Dendritic cell treated with granulocyte-macrophage colony-stimulating factor and Interleukin-4, amounts not matched to agents 40 ng/mL and 50 ng/mL, for 4 days (primary cell): ENCODE measurements at regions not wholly inside any gene's neighbourhood (a gene's known extent, or its start where the extent isn't known, plus 50 kb on each side); places are given as distances from the start of the nearest gene placed in this dataset.

Experiments
- H3K27ac Mint-ChIP-seq: one replicate; pipeline ENCODE4 v1.8.0; 2022; ENCODE audit warnings: mild to moderate bottlenecking, mixed read lengths
- H3K27me3 Mint-ChIP-seq: one replicate; pipeline ENCODE4 v1.8.0; 2022; ENCODE audit warnings: mild to moderate bottlenecking, mixed read lengths
- H3K36me3 Mint-ChIP-seq: one replicate; pipeline ENCODE4 v1.8.0; 2022; ENCODE audit warnings: low read depth, mixed read lengths
- H3K4me1 Mint-ChIP-seq: one replicate; pipeline ENCODE4 v1.8.0; 2022; ENCODE audit warnings: low read depth, mixed read lengths
- H3K4me3 Mint-ChIP-seq: one replicate; pipeline ENCODE4 v1.8.0; 2022; ENCODE audit warnings: mild to moderate bottlenecking, moderate library complexity, mixed read lengths
- H3K9me3 Mint-ChIP-seq: one replicate; pipeline ENCODE4 v1.8.0; 2022; ENCODE audit warnings: mixed read lengths
- intact Hi-C: fragments of 100-400 bp; cut with micrococcal nuclease; formaldehyde crosslinking; loops from one replicate; pipeline ENCODE4 v1.15.0; 2022

DNA sequence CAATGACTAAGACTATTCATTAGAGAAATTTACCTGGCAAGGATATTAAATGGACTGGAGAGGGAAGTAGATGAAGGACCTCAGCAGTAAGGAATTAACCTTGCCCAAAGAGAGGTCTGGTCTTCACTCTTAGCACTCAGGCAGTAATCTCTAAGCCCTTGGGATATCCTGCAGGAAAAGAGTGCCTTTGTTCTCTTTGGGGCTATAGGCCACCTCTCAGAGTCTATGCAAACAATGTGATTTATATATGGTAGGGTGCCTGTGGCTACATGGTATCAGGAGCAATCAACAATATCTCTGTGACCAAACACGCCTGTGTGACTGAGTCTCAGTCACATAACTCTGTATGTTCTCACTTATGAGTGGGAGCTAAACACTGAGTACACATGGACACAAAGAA, 154.7 kb upstream of the CDK1 start:
- H3K4me1 Mint-ChIP-seq, result peaks cover 5% of the 10 kb centered on the region
- no peak overlapping the region for H3K4me3 Mint-ChIP-seq
- H3K27ac Mint-ChIP-seq, result no peak overlapping the region
- intact Hi-C loops, result no loop called here
- H3K27me3 Mint-ChIP-seq, result no peaks in the 10 kb centered on the region
- no peaks in the 10 kb centered on the region for H3K36me3 Mint-ChIP-seq
- no peaks in the 10 kb centered on the region for H3K9me3 Mint-ChIP-seq

DNA sequence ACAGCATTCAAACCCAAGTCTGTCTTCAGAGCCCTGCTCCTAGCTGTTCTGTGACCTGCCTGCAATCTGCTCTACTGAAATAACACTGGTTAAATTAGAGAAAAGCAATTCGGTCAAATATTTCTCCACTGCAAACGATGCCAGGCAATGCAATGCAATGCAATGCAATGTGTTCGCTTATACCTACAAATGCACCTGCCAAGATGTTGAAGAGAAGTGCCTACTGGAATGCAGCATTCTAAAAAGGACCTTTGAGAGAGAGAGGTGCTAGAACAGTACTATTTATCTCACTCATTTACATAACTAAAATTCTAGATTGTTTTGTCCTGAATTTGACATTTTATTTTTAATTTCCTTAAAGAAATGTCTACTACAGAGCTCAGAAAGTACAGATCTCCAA, 157.3 kb upstream of the CDK1 start:
- Mint-ChIP-seq H3K27ac (no peak overlapping the region), H3K4me1 (peaks cover 5% of the 10 kb centered on the region), H3K4me3 (no peak overlapping the region), H3K36me3 (no peaks in the 10 kb centered on the region), H3K9me3 (no peaks in the 10 kb centered on the region), H3K27me3 (no peaks in the 10 kb centered on the region)
- intact Hi-C loops, result no loop called here

DNA sequence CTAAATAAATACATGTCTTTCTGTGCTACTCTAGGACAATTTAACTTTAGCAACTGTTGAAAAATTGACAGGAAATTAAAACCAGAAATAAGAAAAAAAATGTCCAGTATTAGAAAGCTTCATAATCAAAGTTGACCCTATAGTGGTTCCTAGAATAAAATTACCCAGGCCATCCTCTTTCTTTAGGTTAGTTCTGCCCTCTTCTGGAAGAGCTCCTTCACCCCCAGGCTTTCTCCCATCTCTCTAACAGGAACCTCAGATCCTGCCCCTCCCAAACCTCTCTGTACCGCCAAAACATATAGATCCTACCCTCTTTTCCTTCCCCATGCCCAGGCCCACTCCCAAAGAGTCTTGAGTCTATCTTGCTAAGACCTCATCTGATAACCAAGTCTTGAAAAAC, 159.4 kb upstream of the CDK1 start:
- H3K9me3 Mint-ChIP-seq, result no peaks in the 10 kb centered on the region
- intact Hi-C loops, result no loop called here
- H3K4me3 Mint-ChIP-seq, result no peak overlapping the region
- H3K27ac Mint-ChIP-seq, result no peak overlapping the region
- H3K4me1 Mint-ChIP-seq, result peaks cover 10% of the 10 kb centered on the region
- no peaks in the 10 kb centered on the region for H3K27me3 Mint-ChIP-seq
- H3K36me3 Mint-ChIP-seq, result no peaks in the 10 kb centered on the region

DNA sequence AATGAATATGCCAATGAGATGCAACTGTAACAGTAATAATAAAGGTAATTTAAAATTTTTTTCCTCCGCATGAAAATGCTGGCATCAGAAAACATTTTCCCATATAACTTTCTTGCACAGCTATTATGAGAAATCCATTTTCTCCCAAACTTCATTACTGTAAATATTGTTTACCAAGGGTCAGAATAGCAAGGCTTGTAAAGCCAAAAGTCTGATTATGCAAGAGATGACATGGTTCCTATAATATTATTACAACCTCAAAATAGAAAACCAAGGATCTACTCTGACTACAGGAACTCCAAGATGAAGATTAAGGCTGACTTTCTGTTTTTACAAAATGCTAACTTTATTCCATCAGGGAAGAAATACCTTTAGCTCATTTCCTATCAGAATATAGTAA, 162.7 kb upstream of the CDK1 start:
- no peaks in the 10 kb centered on the region for H3K36me3 Mint-ChIP-seq
- H3K27me3 Mint-ChIP-seq, result no peaks in the 10 kb centered on the region
- no peak overlapping the region for H3K27ac Mint-ChIP-seq
- peaks cover 10% of the 10 kb centered on the region for H3K4me1 Mint-ChIP-seq
- H3K4me3 Mint-ChIP-seq, result no peak overlapping the region
- no peaks in the 10 kb centered on the region for H3K9me3 Mint-ChIP-seq
- intact Hi-C loops, result no loop called here

DNA sequence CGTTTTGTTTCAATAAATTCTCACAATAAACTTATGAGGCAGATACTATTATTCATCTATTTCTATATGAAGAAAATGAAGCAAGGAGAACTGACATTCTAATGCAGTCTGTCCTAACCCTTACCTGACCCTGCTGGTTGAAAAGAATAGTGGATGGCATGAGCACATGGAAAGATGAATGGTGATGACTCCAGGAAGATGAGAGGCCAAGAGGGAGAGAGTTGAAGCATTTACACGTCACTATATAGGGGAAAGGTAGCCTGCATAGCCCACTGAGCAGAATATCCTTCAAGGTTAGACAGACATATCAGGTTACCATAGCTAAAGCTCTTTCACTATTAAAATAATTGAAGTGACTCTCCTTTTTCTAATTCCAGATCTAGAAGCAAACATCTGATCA, 163.9 kb upstream of the CDK1 start:
- Mint-ChIP-seq H3K27me3 (no peaks in the 10 kb centered on the region), H3K9me3 (no peaks in the 10 kb centered on the region), H3K4me1 (peaks cover 10% of the 10 kb centered on the region), H3K4me3 (no peak overlapping the region), H3K27ac (no peak overlapping the region), H3K36me3 (no peaks in the 10 kb centered on the region)
- intact Hi-C loops, result no loop called here

DNA sequence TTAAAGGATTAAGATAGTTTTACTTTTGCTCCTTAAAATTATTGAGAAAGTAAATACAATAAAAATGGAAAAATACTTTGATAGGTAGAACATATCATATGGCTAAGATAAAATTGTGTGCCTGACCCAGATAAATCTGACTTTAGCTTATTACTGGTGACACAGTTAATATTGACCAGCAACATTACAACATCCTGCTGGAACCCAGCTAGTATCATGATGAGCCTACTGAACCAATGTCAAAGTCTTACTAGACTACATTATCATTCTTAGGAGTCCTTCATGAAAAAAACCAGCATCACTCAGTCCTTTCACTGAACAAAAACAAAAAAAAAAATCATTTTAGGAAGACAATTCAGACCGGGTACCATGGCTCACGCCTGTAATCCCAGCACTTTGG, 164.8 kb upstream of the CDK1 start:
- intact Hi-C loops, result no loop called here
- Mint-ChIP-seq H3K36me3 (no peaks in the 10 kb centered on the region), H3K9me3 (no peaks in the 10 kb centered on the region), H3K27ac (no peak overlapping the region), H3K4me1 (peaks cover 5% of the 10 kb centered on the region), H3K4me3 (no peak overlapping the region), H3K27me3 (no peaks in the 10 kb centered on the region)

DNA sequence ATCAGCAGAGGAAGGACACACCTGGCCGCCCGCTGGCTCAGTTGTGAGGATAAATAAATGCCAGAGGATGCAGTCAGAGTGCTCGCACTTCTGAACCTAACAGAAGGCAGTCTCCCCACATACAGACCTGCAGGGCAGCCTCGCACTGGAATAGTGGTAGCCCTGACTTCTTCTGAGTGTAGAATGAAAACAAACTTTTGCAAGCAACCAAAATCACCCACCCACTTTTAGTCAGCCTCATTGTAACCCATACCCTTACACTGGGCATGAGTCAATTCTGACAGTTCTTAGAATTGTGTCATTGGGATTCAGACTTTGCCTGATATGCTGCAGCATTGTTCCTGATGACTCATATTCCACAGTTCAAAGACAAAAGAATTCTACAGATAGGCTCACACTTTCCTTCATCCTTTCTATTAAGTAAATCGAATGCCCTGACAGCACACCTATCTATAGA, 167.0 kb upstream of the CDK1 start:
- H3K4me3 Mint-ChIP-seq, result no peak overlapping the region

DNA sequence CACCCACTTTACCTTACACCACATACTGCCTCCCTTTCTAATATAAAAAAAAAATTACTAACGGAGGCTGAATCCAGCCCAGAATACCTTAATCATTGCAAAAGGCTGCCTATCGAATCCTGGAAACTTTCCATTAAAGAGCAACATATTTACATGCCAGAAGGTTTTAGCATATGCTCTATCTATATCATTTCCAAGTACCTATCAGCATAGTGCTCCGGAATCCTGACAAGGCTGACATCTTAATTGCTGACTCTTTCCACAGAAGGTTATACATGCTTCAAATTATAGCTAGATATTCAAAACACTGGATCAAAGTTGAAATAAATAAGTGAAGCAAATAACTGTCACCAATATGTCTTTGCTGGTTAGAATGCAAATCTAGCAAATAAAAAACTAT, 170.9 kb upstream of the CDK1 start:
- H3K9me3 Mint-ChIP-seq, result no peaks in the 10 kb centered on the region
- no peak overlapping the region for H3K27ac Mint-ChIP-seq
- no peaks in the 10 kb centered on the region for H3K27me3 Mint-ChIP-seq
- H3K4me1 Mint-ChIP-seq, result peaks cover 9% of the 10 kb centered on the region
- H3K36me3 Mint-ChIP-seq, result no peaks in the 10 kb centered on the region
- no peak overlapping the region for H3K4me3 Mint-ChIP-seq
- intact Hi-C loops, result no loop called here

More for the DNA sequence above, 167.0 kb upstream of the CDK1 start:
- no peaks in the 10 kb centered on the region for H3K9me3 Mint-ChIP-seq
- no peaks in the 10 kb centered on the region for H3K27me3 Mint-ChIP-seq
- no peak overlapping the region for H3K27ac Mint-ChIP-seq
- no peaks in the 10 kb centered on the region for H3K36me3 Mint-ChIP-seq
- peaks cover 13% of the 10 kb centered on the region for H3K4me1 Mint-ChIP-seq
- intact Hi-C loops, result no loop called here

DNA sequence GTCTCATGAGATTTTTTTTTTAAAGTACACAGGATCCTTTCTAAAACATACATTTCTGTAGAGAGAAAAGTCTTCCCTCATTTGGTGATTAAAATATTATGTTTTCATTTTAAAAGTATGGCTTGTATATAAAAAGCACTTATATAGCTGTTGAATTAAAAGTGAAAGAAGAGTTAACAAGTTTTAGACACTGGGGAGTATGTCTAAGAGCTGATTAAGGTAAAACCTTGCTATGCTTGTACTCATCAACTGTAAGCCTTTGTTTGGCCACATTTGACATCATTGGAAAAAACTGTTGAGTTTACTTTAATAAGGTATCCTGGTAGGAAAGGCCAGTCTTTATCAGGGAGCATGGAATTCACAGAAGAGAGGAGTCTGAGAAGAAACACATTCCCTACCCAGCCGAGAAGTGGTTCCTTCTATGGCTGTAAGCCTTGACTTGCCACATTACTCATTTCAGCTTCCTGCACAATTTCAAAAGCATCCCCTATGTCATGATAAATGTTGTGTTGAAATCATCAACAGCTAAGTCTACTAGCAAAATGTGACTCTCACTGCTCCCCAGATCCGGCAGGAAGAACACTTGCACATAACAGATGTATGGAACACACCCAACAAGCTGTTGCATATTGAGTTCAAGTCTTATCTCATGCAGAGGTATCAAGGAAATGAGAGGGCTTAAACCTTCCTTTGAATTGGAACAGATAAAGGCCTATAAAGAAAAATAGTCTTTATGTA, 171.8 kb upstream of the CDK1 start:
- no peak overlapping the region for H3K27ac Mint-ChIP-seq
- no peaks in the 10 kb centered on the region for H3K27me3 Mint-ChIP-seq
- H3K4me1 Mint-ChIP-seq, result peaks cover 9% of the 10 kb centered on the region
- no peaks in the 10 kb centered on the region for H3K36me3 Mint-ChIP-seq
- no peak overlapping the region for H3K4me3 Mint-ChIP-seq
- intact Hi-C loops, result no loop called here
- H3K9me3 Mint-ChIP-seq, result no peaks in the 10 kb centered on the region

DNA sequence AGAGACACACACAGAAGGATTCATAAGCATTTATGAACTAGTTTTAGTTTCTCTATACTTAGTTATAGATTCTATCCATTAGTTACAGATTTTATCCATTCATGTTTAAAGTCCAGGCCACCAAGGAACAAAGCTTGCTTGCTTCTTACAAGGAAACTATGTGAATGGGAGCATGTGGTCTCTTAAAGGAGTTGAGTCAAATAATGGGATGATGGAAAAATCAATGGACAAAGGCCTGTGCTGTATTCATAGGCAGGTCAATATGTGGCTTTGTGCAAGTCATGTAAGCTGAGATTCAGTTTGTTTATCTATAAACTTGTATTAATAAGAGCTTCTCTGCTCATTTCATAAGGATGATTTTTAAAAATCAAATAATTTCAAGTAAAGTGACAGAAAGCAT, 172.8 kb upstream of the CDK1 start:
- Mint-ChIP-seq H3K4me1 (peaks cover 9% of the 10 kb centered on the region), H3K36me3 (no peaks in the 10 kb centered on the region), H3K27me3 (no peaks in the 10 kb centered on the region), H3K4me3 (no peak overlapping the region), H3K9me3 (no peaks in the 10 kb centered on the region), H3K27ac (no peak overlapping the region)
- intact Hi-C loops, result no loop called here

DNA sequence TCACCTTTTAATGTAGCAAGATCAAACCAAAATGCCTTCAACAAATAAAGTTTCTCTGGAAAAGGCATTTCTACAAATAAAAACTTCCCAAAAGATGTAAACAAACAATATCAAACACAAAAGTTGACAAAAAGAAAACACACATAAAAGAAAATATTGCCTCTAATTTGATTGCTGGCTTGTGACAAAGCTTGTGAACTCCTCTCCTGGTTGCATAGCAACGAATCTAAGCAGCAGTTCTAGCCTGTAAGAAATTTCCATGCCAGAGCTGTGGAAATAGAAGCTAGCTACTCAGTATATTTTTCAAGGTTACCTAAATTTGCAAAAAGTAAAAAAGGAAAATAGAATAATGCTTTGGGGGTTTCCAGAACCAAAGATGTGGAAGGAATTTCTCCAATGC, 173.9 kb upstream of the CDK1 start:
- no peaks in the 10 kb centered on the region for H3K36me3 Mint-ChIP-seq

DNA sequence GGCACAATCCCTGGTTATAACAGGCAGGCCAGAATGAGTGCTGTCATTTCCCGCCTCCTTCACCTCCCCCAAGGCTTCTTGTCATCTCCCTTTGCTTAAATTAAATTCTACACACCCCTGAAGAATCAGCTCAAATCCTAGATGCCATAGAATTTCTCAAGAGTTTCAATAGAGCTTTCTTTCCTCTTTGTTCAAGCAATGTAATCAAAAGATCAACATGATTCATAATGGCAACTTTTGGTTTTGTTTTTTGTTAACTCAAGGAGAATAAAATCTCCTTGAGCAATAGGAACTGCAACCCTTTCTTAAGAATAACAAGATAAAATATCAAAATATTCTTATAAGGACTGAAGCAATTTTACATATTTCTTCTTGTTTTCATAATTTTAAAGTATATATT, 180.8 kb upstream of the CDK1 start:
- H3K4me1 Mint-ChIP-seq, result no peaks in the 10 kb centered on the region
- H3K9me3 Mint-ChIP-seq, result no peaks in the 10 kb centered on the region
- H3K4me3 Mint-ChIP-seq, result no peak overlapping the region
- no peak overlapping the region for H3K27ac Mint-ChIP-seq
- intact Hi-C loops, result no loop called here
- no peaks in the 10 kb centered on the region for H3K36me3 Mint-ChIP-seq
- H3K27me3 Mint-ChIP-seq, result no peaks in the 10 kb centered on the region

More for the DNA sequence above, 173.9 kb upstream of the CDK1 start:
- no peak overlapping the region for H3K27ac Mint-ChIP-seq
- no peak overlapping the region for H3K4me3 Mint-ChIP-seq
- intact Hi-C loops, result no loop called here
- no peaks in the 10 kb centered on the region for H3K9me3 Mint-ChIP-seq
- H3K27me3 Mint-ChIP-seq, result no peaks in the 10 kb centered on the region
- peaks cover 9% of the 10 kb centered on the region for H3K4me1 Mint-ChIP-seq

DNA sequence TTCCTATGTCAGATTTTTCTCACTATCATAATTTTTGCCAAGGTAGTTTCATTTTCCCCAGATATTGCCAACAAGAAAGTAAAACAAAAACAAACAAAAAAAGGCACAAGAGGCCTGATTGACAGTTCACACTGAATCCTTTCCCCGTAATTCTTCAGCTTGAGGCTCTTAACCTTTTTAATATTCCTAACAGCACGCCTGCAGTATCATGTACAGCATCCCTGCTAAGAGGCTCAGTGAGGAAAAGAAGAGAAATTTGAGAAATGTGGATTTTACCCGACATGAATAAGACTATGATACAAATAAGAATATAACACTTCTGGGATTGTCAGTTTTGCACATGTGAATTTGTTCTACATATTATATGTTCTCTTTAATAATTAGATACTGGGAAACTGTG, 182.4 kb upstream of the CDK1 start:
- H3K4me1 Mint-ChIP-seq, result no peaks in the 10 kb centered on the region
- H3K27ac Mint-ChIP-seq, result no peak overlapping the region
- no peaks in the 10 kb centered on the region for H3K27me3 Mint-ChIP-seq
- H3K9me3 Mint-ChIP-seq, result no peaks in the 10 kb centered on the region
- intact Hi-C loops, result no loop called here
- no peaks in the 10 kb centered on the region for H3K36me3 Mint-ChIP-seq
- no peak overlapping the region for H3K4me3 Mint-ChIP-seq

DNA sequence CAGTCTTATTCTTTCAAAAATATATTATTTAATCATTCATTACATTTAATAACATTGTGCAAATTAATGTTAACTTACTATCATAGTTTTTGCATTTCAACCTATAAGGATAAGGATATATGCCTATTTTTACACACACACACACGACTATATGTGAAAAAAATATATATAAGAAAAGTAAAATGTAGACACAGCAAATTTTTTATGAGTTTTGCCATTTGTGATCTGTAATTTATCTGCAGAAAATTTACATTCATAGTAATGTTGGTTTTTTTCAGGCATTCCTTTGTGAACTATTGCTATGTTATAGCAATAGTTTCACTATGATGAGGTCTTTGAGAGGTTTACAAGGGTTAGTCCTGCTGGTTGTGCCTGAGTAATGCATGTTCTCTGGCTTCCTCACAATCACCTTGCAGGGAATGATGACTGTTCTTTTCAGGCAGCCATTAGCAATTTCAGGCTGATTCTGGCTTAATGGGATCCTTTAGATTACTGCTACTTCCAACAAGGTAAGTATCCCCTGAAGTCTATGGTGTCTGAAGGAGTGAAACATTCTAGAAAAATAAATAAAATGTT, 183.7 kb upstream of the CDK1 start:
- H3K9me3 Mint-ChIP-seq, result no peaks in the 10 kb centered on the region
- H3K27me3 Mint-ChIP-seq, result no peaks in the 10 kb centered on the region
- H3K4me1 Mint-ChIP-seq, result no peaks in the 10 kb centered on the region
- intact Hi-C loops, result no loop called here
- H3K4me3 Mint-ChIP-seq, result no peak overlapping the region
- no peak overlapping the region for H3K27ac Mint-ChIP-seq
- H3K36me3 Mint-ChIP-seq, result no peaks in the 10 kb centered on the region

DNA sequence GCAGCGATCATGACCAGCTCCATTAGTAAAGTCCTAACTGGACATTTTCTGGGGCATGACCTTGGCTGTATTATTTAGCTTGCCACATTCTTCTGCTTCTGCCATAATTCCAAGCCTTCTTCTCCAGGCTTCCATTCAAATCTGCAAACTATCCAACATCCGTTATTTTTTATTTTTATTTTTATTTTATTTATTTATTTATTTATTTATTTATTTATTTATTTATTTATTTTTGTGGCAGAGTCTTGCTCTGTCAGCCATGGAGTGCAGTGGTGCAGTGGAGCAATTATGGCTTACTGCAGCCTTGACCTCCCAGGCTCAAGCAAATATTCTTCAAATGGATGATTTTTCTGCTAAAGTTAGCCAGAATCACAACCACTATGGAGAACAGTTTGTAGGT, 187.2 kb upstream of the CDK1 start:
- Mint-ChIP-seq H3K27ac (no peak overlapping the region), H3K4me1 (no peaks in the 10 kb centered on the region), H3K36me3 (no peaks in the 10 kb centered on the region), H3K27me3 (no peaks in the 10 kb centered on the region), H3K4me3 (no peak overlapping the region), H3K9me3 (no peaks in the 10 kb centered on the region)
- intact Hi-C loops, result no loop called here
